Coronary artery (tissue), 2 donors: ENCODE measurements at regions not wholly inside any gene's neighbourhood (a gene's known extent, or its start where the extent isn't known, plus 50 kb on each side); places are given as distances from the start of the nearest gene placed in this dataset.
"Not testable (repeated sequence)": the region's sequence is repeated elsewhere in the genome, so short reads cannot be mapped to it uniquely, and the experiment has no call there.

ENCODE experiments used
- DNase-seq: peaks from one replicate; pipeline ENCODE4 v3.0.0-alpha.2; 2017; ENCODE audit warnings: low spot score
- H3K27ac ChIP-seq, 2 donors: fragments of 200-600 bp; sonication (generic); one replicate each; pipeline ENCODE4 v1.5.1; 2016 to 2019
- H3K4me3 ChIP-seq: fragments of 200-600 bp; sonication (generic); 2 replicates; pipeline ENCODE4 v1.5.1; 2016; ENCODE audit warnings: mild to moderate bottlenecking, moderate library complexity
- TF ChIP-seq, protein P1 (sequence below): fragments of 200-600 bp; sonication (generic); IDR thresholded peaks from one replicate; pipeline ENCODE4 v1.5.1; 2019; ENCODE audit warnings: antibody characterized with exemption

DNA sequence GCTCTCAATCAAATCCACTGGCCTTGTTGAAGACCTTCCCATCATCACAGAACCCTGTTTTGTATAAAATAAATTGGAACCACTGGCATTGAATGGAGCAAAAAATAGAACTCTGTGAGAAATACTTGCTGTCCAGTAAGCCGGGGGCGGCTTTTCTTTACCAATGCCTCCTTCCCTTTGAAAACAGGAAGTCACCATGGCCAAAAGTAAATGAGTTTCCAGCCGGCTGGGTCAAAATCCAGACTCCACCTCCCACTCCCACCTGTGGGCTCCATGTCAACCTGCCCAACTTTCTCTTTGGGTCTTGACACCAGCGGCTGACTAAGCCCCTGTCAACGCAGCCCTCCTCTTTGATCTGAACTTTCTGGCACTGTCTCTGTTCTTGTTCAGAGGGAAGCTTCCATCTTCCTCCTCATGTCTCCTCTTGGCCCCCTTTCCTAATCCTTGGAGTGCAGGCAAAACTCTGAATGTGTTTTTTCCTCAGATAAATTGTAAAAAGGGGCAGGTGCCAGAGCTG is 95.2 kb downstream of the TFAP2C start:
- DNase-seq = no peak
- Histone ChIP-seq H3K27ac (no peak overlapping the region), H3K4me3 (no peak overlapping the region)
- TF ChIP-seq, protein P1, sequence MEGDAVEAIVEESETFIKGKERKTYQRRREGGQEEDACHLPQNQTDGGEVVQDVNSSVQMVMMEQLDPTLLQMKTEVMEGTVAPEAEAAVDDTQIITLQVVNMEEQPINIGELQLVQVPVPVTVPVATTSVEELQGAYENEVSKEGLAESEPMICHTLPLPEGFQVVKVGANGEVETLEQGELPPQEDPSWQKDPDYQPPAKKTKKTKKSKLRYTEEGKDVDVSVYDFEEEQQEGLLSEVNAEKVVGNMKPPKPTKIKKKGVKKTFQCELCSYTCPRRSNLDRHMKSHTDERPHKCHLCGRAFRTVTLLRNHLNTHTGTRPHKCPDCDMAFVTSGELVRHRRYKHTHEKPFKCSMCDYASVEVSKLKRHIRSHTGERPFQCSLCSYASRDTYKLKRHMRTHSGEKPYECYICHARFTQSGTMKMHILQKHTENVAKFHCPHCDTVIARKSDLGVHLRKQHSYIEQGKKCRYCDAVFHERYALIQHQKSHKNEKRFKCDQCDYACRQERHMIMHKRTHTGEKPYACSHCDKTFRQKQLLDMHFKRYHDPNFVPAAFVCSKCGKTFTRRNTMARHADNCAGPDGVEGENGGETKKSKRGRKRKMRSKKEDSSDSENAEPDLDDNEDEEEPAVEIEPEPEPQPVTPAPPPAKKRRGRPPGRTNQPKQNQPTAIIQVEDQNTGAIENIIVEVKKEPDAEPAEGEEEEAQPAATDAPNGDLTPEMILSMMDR = no peak

DNA sequence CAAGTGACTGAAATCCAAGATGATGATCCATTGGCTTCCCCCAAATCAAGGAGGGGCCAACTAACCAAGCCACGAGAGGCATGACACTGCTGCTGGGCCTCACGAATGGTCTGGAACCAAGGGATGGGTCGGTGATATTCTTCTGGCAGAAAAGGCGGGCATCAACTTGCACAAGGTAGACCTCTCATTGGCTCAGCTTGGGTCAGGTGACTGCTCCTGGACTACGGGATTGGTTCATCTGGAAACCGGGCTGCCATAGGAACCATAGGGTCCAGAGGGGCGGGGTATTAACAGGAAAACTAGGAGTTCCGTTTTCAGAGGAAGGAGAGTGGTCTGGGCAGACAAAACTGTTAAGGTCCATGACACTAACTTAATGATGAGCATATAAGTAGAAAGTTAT is 100.9 kb downstream of the TFAP2C start:
- Histone ChIP-seq H3K27ac (no peak overlapping the region), H3K4me3 (no peak overlapping the region)
- TF ChIP-seq, protein P1 = no peak
- DNase-seq = no peak

DNA sequence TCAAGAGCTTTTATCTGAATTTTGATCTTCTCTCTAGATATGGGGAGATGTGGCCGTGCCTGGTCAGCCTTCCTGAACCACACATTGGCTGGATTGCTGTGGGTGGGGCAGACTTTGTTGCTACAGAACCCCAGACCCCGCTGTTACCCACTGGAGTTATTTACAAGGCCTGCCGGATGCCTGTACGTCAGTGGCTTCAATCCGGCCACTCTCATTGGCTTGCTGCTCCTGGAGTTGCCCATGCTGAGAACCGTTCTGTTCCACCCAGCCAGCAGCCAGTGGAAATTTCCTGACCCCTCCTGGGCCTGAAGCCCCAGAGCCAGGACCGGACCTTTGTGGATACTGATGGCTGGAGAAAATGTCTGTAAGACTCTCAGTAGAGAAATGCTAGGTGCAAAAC is 101.9 kb downstream of the TFAP2C start:
- Histone ChIP-seq H3K27ac (no peak overlapping the region), H3K4me3 (no peak overlapping the region)
- TF ChIP-seq, protein P1 = no peak
- DNase-seq = no peak

DNA sequence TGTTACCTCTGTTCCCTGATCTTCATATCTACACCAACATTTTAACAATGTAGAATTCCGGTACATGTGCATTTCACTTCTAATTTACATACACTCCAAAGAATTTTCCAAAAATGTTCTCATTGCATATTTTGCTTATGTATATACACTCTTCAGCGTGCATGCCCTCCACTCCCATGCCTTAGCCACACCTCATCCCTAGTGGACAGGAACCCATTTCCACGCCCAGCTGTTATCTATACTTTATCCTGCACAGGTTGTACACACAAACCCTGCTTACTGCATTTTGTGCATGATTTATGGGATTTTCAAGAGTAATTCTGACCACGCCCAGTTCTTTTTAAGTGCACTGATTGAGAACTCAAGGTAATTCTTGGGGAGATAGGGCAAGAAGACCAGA is 102.4 kb downstream of the TFAP2C start:
- TF ChIP-seq, protein P1 = no peak
- no peak overlapping the region for H3K4me3 ChIP-seq
- H3K27ac ChIP-seq = no peak overlapping the region
- no peak for DNase-seq

DNA sequence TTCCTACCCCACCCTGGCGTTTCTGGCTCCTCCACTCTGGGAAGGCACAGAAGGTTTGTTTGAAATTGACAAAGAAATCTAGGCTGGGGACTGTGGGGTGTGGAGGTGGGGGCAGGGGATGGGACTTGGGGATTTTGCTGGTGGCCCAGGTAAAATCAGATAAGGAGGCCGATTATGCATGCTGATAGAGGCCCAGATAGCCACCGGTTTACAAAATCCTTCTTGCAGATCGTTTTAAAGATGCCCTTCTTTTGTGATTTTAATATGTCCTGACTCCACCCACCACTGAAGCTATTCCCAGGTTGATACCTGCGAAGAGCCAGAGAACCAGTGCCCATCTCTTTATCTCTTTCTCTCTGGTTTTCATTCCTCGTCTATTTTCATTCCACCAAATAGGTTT is 104.9 kb downstream of the TFAP2C start:
- no peak overlapping the region for H3K4me3 ChIP-seq
- H3K27ac ChIP-seq = no peak overlapping the region
- DNase-seq = no peak
- TF ChIP-seq, protein P1 = no peak

DNA sequence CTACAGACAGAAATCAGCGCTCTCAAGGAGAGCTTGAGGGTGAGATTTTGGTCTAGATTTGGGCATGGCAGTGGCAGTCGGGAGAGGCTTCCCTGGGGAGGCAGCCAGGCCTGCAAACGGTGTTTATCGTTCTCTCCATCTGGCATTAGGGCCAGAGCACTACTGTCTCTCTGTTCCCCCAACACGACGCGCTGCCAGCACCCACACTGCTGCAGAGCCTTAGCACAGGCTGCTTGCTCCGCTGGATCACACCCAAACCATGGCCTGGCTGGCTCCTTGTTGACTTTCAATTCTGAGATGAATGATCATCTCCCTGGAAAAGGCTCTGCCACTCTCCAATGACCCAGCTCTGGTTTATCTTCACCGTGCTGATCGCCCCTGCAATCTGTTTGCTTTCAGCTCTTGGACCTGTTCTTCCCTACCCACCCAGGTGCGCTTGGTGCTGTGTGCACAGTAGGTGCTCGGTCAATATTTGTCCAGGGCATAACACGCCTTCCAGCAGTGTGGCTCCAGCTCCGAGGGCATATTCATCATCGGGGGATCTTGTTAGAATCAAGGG is 106.1 kb downstream of the TFAP2C start:
- TF ChIP-seq, protein P1 = no peak
- no peak for DNase-seq
- no peak overlapping the region for H3K27ac ChIP-seq
- H3K4me3 ChIP-seq = no peak overlapping the region

DNA sequence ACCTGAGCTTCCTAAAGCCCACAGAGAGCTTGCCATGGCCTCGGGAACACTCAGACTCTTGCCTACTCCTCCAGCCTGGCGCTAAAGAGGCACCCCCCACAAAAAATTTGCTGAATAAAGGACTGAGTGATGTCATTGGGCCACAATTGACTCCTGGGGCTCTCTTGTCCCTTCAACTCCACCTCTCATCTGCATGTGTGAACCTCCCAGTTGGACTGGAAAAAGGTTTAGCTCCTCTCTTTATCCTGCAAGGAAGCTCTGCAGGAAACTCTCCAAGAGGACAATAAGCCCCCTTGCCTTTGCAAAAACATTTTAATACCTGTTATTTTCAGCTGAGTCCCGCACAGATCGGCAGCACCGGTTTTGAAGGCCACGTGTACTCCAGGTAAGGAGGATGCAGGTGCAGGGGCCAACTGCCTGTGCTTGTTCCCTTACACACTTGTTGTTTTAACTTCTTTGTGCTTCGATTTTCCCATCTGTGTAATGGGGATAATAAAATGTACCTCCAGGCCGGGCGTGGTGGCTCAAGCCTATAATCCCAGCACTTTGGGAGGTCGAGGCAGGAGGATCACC is 107.3 kb downstream of the TFAP2C start:
- TF ChIP-seq, protein P1 = no peak
- Histone ChIP-seq H3K4me3 (no peak overlapping the region), H3K27ac (no peak overlapping the region)
- no peak for DNase-seq

DNA sequence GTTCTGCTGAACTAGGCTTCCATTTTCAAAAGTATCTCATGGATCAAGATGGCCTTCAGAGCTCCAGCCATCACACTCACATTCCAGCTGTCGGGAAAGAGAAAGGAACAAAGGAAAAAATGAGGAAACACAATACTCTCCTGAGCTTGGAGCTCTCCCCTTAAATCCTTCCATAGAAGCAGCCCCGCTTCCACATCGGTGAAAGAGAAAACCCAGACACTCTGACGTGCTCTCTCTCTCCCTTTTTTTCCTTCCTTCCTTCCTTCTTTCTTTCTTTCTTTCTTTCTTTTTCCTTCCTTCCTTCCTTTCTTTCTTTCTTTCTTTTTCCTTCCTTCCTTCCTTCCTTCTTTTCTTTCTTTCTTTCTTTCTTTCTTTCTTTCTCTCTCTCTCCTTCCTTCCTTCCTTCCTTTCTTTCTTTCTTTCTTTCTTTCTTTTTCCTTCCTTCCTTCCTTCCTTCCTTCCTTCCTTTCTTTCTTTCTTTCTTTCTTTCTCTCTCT is 115.3 kb downstream of the TFAP2C start:
- H3K4me3 ChIP-seq, DNase-seq: not testable (repeated sequence)

More for the DNA sequence above, 115.3 kb downstream of the TFAP2C start:
- H3K27ac ChIP-seq = not testable (repeated sequence)
